NCI-H1092 treated with DMSO at 0.1 percent for 48 hours (cell line): ENCODE measurements at regions not wholly inside any gene's neighbourhood (a gene's known extent, or its start where the extent isn't known, plus 50 kb on each side); places are given as distances from the start of the nearest gene placed in this dataset.
"Not testable (repeated sequence)": the region's sequence is repeated elsewhere in the genome, so short reads cannot be mapped to it uniquely, and the experiment has no call there.

Experiments used
- DNase-seq: peaks from one replicate; lab custom pipeline; 2025; lab: John Stamatoyannopoulos, UW

GRCh38 chr6:6724539-6725467 lies 136.3 kb downstream of the LY86 start:
- peak; percentile 6 for DNase-seq

GRCh38 chr6:6725468-6726209 lies 137.1 kb downstream of the LY86 start:
- DNase-seq, result no peak

- DNase-seq, result no peak
Measured at GRCh38 chr6:6728169-6728941, 139.8 kb downstream of the LY86 start.

- DNase-seq, result no peak
Measured at GRCh38 chr6:6729971-6730370, 141.5 kb downstream of the LY86 start.

- DNase-seq, result no peak
Measured at GRCh38 chr6:6730831-6731230, 142.3 kb downstream of the LY86 start.

GRCh38 chr6:6734479-6735465 lies 146.3 kb downstream of the LY86 start:
- no peak for DNase-seq

GRCh38 chr6:6736791-6737654 lies 148.5 kb downstream of the LY86 start:
- DNase-seq, result no peak

GRCh38 chr6:6737671-6738070 lies 149.2 kb downstream of the LY86 start:
- no peak for DNase-seq

- DNase-seq, result no peak
Measured at GRCh38 chr6:6738108-6738507, 149.6 kb downstream of the LY86 start.

- DNase-seq, result no peak
Measured at GRCh38 chr6:6738922-6739716, 150.6 kb downstream of the LY86 start.

GRCh38 chr6:6740595-6740994 lies 152.1 kb downstream of the LY86 start:
- no peak for DNase-seq

- no peak for DNase-seq
Measured at GRCh38 chr6:6741264-6741663, 152.7 kb downstream of the LY86 start.

GRCh38 chr6:6742535-6742934 lies 154.0 kb downstream of the LY86 start:
- no peak for DNase-seq

GRCh38 chr6:6744551-6744950 lies 156.0 kb downstream of the LY86 start:
- no peak for DNase-seq

GRCh38 chr6:6745637-6746332 lies 157.3 kb downstream of the LY86 start:
- DNase-seq, result not testable (repeated sequence)

- DNase-seq, result no peak
Measured at GRCh38 chr6:6746333-6746969, 157.9 kb downstream of the LY86 start.

GRCh38 chr6:6746970-6747338 lies 158.4 kb downstream of the LY86 start:
- DNase-seq, result no peak

- DNase-seq, result no peak
Measured at GRCh38 chr6:6747371-6747770, 158.9 kb downstream of the LY86 start.
